NCI-H69 (cell line): ENCODE measurements at regions not wholly inside any gene's neighbourhood (a gene's known extent, or its start where the extent isn't known, plus 50 kb on each side); places are given as distances from the start of the nearest gene placed in this dataset.
A peak's percentile ranks its signal among the peaks of the same experiment; 100 is the strongest.

Source experiments
- DNase-seq: peaks from one replicate; lab custom pipeline; 2025; lab: John Stamatoyannopoulos, UW

GRCh38 chr15:78708713-78709260, 67.8 kb upstream of the CHRNB4 start:
- DNase-seq: peak; percentile 51

- DNase-seq: peak; percentile 33
Observed at GRCh38 chr15:78706481-78707235, 65.6 kb upstream of the CHRNB4 start.

GRCh38 chr15:78703334-78704056, 62.5 kb upstream of the CHRNB4 start:
- peak; percentile 94 for DNase-seq

GRCh38 chr15:78702609-78703333, 61.8 kb upstream of the CHRNB4 start:
- DNase-seq: peak; percentile 57

- no peak for DNase-seq
Observed at GRCh38 chr15:78697449-78697848, 56.4 kb upstream of the CHRNB4 start.

- no peak for DNase-seq
Observed at GRCh38 chr15:78696436-78696835, 55.4 kb upstream of the CHRNB4 start.

- no peak for DNase-seq
Observed at GRCh38 chr15:78695854-78696253, 54.8 kb upstream of the CHRNB4 start.

- no peak for DNase-seq
Observed at GRCh38 chr15:78695046-78695671, 54.1 kb upstream of the CHRNB4 start.

- DNase-seq: no peak
Observed at GRCh38 chr15:78691851-78692421, 50.9 kb upstream of the CHRNB4 start.

GRCh38 chr15:78691167-78691850, 50.3 kb upstream of the CHRNB4 start:
- no peak for DNase-seq
